Prostate gland (tissue), 2 donors: ENCODE measurements at regions not wholly inside any gene's neighbourhood (a gene's known extent, or its start where the extent isn't known, plus 50 kb on each side); places are given as distances from the start of the nearest gene placed in this dataset.

Experiments
- DNase-seq: peaks from one replicate; pipeline ENCODE4 v3.0.0-alpha.2; 2019; ENCODE audit warnings: low spot score
- H3K27ac ChIP-seq, 2 donors: fragments of 200-600 bp; sonication (generic); 2 replicates each; pipeline ENCODE4 v1.5.1; 2017 to 2019
- H3K27me3 ChIP-seq: fragments of 200-600 bp; sonication (generic); replicated peaks from 2 replicates; pipeline ENCODE4 v1.5.1; 2019; ENCODE audit not compliant: insufficient read depth
- H3K36me3 ChIP-seq, 2 donors: fragments of 200-600 bp; sonication (generic); 1 replicate in 1 of 2; 2 replicates in 1 of 2; pipeline versions ENCODE4 v1.5.1 to v1.8.1; 2017 to 2019
- H3K4me1 ChIP-seq: fragments of 200-600 bp; sonication (generic); replicated peaks from 2 replicates; pipeline ENCODE4 v1.5.1; 2019
- H3K4me3 ChIP-seq, 2 donors: fragments of 200-600 bp; sonication (generic); 2 replicates each; pipeline ENCODE4 v1.5.1; 2017 to 2019
- H3K9me3 ChIP-seq: fragments of 200-600 bp; sonication (generic); 2 replicates; pipeline ENCODE4 v1.5.1; 2017
- POLR2A ChIP-seq: fragments of 450-650 bp; IDR thresholded peaks from one replicate; pipeline ENCODE4 v1.6.1; 2016; ENCODE audit warnings: antibody characterized with exemption, mild to moderate bottlenecking
- POLR2AphosphoS5 ChIP-seq: sonication (generic); formaldehyde crosslinking; IDR thresholded peaks from one replicate; pipeline ENCODE4 v1.6.1; 2017; ENCODE audit warnings: antibody characterized with exemption
- WGBS: methylation state at CpG from one replicate; pipeline ENCODE4 v1.1.5; 2018; 5-methylcytosine and 5-hydroxymethylcytosine counted together
- intact Hi-C: fragments of 100-400 bp; cut with DNase I; formaldehyde crosslinking; loops from one replicate; pipeline ENCODE4 v1.14.2; 2022
- TF ChIP-seq, protein P1 (sequence below), 4 experiments: fragments of 200-600 bp in 2 of 4; fragments of 450-650 bp in 2 of 4; sonication (generic) in 2 of 4; IDR thresholded peaks; 1 replicate in 3 of 4; 2 replicates in 1 of 4; pipeline ENCODE4 v1.5.1; 2016 to 2019; ENCODE audit warnings: antibody characterized with exemption in 4 of 4, mild to moderate bottlenecking in 2 of 4, moderate library complexity in 2 of 4

DNA sequence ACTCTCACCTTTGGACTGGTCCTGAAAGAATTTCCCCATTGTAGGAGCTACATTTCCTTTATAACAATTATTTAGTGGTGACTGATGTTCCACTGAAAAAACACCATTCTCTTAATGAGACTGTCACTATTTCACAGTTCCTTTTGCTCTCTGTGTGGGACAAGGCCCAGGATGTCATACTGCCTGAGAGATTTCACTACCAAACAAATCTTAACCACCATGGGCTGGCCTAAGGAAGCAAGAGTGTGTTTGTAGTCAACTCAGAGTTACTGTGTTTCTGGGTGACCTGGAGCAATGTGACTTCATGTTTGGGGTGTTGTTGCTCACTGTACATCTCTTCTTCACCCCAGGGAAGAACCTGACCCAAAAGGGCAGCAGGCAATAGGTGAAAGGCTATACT, 50.1 kb upstream of the ZNF608 start:
- intact Hi-C loops = no loop called here
- DNase-seq = no peak
- no peaks in the 10 kb centered on the region for H3K9me3 ChIP-seq
- H3K27me3 ChIP-seq = no peaks in the 10 kb centered on the region
- TF ChIP-seq, protein P1, sequence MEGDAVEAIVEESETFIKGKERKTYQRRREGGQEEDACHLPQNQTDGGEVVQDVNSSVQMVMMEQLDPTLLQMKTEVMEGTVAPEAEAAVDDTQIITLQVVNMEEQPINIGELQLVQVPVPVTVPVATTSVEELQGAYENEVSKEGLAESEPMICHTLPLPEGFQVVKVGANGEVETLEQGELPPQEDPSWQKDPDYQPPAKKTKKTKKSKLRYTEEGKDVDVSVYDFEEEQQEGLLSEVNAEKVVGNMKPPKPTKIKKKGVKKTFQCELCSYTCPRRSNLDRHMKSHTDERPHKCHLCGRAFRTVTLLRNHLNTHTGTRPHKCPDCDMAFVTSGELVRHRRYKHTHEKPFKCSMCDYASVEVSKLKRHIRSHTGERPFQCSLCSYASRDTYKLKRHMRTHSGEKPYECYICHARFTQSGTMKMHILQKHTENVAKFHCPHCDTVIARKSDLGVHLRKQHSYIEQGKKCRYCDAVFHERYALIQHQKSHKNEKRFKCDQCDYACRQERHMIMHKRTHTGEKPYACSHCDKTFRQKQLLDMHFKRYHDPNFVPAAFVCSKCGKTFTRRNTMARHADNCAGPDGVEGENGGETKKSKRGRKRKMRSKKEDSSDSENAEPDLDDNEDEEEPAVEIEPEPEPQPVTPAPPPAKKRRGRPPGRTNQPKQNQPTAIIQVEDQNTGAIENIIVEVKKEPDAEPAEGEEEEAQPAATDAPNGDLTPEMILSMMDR (IDR thresholded peaks at IDR 0.05) = no peak
- TF ChIP-seq POLR2A (no peak), POLR2AphosphoS5 (no peak)
- no peaks in the 10 kb centered on the region for H3K36me3 ChIP-seq
- no peak overlapping the region for H3K4me3 ChIP-seq
- H3K27ac ChIP-seq = no peak overlapping the region
- H3K4me1 ChIP-seq = no peaks in the 10 kb centered on the region

DNA sequence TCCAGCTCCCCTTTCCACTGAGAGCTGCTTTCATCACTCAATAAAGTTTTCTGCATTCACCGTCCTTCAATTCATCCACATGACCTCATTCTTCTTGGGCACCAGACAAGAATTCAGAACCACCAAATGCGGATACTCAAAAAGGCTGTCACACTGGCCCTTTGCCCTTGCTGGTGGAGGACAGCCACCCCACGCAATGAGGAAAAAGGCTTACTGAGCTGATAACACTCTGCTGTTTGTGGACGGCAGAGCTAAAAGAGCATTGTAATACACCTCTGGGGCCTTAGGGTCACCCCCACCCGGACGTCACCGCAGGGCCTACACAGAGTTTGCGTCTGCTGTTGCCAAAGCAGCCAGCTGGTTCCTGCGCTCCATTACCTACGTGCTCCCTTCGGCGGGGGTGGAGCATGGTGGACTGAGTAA, 51.2 kb upstream of the ZNF608 start:
- Histone ChIP-seq H3K4me1 (no peaks in the 10 kb centered on the region), H3K27me3 (no peaks in the 10 kb centered on the region), H3K27ac (no peak overlapping the region), H3K36me3 (no peaks in the 10 kb centered on the region), H3K4me3 (no peak overlapping the region), H3K9me3 (no peaks in the 10 kb centered on the region)
- intact Hi-C loops = no loop called here
- DNase-seq = no peak
- TF ChIP-seq, protein P1 (IDR thresholded peaks at IDR 0.05) = no peak
- TF ChIP-seq POLR2AphosphoS5 (no peak), POLR2A (no peak)
- 97% methylated on average over 12 of the region's 12 CpGs for WGBS

DNA sequence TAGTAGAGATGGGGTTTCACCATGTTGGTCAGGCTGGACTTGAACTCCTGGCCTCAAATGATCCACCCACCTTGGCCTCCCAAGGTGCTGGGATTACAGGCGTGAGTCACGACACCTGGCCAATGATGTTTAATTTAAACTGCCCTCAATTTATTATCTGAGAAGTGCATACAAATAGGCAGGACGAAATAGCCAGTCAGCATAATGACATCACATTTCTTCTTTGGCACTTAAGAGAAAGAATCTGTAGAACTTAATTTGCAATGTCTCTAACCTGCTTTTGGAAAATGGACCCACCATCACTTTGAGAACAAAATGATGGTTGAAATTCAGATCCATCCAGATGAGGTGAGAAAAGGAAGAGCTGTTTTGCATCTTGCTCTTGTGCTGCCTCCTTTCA, 52.5 kb upstream of the ZNF608 start:
- H3K9me3 ChIP-seq = no peaks in the 10 kb centered on the region
- no peaks in the 10 kb centered on the region for H3K27me3 ChIP-seq
- no peaks in the 10 kb centered on the region for H3K4me1 ChIP-seq
- intact Hi-C loops = no loop called here
- no peak overlapping the region for H3K4me3 ChIP-seq
- H3K36me3 ChIP-seq = no peaks in the 10 kb centered on the region
- no peak overlapping the region for H3K27ac ChIP-seq
- no peak for DNase-seq
- no peak for TF ChIP-seq POLR2AphosphoS5
- no peak for TF ChIP-seq POLR2A
- TF ChIP-seq, protein P1 (IDR thresholded peaks at IDR 0.05) = no peak
- 95% methylated on average over 3 of the region's 3 CpGs for WGBS

DNA sequence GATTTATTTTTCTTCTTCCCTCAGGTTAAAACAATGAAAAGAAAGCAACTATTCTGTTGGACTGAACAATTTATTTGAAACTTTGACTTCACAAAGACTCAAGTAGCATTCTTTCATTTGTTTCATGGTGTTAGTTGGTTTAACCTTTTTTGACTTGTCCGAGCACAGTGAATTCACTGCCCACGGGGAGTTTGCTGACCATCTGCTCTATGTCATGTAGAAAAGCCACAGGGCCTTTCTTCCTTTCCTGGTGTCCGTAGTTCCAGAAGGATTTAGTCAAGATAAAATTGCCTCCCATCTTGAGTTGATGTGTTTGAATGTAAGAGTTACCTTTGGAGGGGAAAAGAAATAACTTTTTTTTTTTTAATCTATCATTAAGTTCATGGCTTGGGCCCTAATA, 55.1 kb upstream of the ZNF608 start:
- Histone ChIP-seq H3K27ac (no peak overlapping the region), H3K4me1 (no peaks in the 10 kb centered on the region), H3K36me3 (no peaks in the 10 kb centered on the region), H3K27me3 (no peaks in the 10 kb centered on the region), H3K9me3 (no peaks in the 10 kb centered on the region), H3K4me3 (no peak overlapping the region)
- WGBS = 73% methylated on average over 3 of the region's 3 CpGs
- intact Hi-C loops = no loop called here
- TF ChIP-seq POLR2AphosphoS5 (no peak), POLR2A (no peak)
- TF ChIP-seq, protein P1 (IDR thresholded peaks at IDR 0.05) = no peak
- no peak for DNase-seq

DNA sequence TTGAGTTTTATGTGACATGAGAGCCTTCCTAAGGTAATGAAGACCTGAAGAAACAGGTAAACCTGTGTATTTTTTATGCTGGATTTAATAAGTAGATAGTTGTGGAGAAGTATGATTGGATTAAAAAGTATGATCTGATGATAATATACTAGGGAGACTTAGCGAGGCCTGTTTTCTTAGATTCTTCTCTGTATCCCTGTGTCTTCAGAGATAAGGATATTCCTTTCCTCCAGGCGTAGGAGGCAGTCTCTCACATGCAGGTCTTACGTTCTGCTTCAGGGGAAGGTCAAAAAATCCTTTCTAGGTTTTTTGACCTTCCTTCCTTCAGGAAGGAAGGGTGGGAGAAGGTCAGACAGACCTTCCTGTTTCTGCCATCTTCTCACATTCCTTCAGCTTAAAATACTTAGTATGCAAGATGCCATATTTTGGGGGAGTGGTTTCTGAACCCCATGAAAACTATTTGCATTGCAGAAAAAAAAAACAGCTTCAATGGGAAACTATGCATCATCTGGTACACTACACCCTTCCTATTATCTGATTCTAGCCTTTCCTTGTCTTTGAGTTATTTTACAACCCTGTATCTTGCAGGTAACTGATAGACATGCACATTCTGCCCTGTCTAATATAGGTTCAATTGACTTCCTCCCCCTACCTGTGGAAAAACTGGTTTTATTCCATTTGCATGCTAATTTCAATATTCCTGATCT, 57.3 kb upstream of the ZNF608 start:
- Histone ChIP-seq H3K27ac (no peak overlapping the region), H3K36me3 (no peaks in the 10 kb centered on the region), H3K4me3 (no peak overlapping the region), H3K9me3 (no peaks in the 10 kb centered on the region), H3K4me1 (no peaks in the 10 kb centered on the region), H3K27me3 (no peaks in the 10 kb centered on the region)
- no peak for DNase-seq
- intact Hi-C loops = no loop called here
- WGBS = 85% methylated on average over 3 of the region's 3 CpGs
- no peak for TF ChIP-seq POLR2A
- TF ChIP-seq, protein P1 (IDR thresholded peaks at IDR 0.05) = no peak
- TF ChIP-seq POLR2AphosphoS5 = no peak
